Breast epithelium (tissue), 4 donors: ENCODE measurements at regions not wholly inside any gene's neighbourhood (a gene's known extent, or its start where the extent isn't known, plus 50 kb on each side); places are given as distances from the start of the nearest gene placed in this dataset.

ENCODE experiments used
- DNase-seq, 2 donors: peaks; one replicate each; pipeline ENCODE4 v3.0.0-alpha.2; 2019; ENCODE audit warnings: low spot score in 2 of 2
- H3K27ac ChIP-seq, 2 donors: fragments of 200-600 bp; sonication (generic) in 1 of 2; one replicate each; pipeline ENCODE4 v1.5.1; 2016 to 2019; ENCODE audit warnings: mild to moderate bottlenecking in 1 of 2
- H3K27me3 ChIP-seq, 2 donors: fragments of 200-600 bp; sonication (generic) in 1 of 2; one replicate each; pipeline versions ENCODE4 v1.5.1 to v1.6.0; 2017 to 2019; ENCODE audit warnings: control low read depth in 1 of 2, mild to moderate bottlenecking in 1 of 2
- H3K36me3 ChIP-seq: fragments of 200-600 bp; one replicate; pipeline ENCODE4 v1.5.1; 2019
- H3K4me1 ChIP-seq, 2 donors: fragments of 200-600 bp; sonication (generic); one replicate each; pipeline ENCODE4 v1.5.1; 2016 to 2019; ENCODE audit warnings: control low read depth in 1 of 2
- H3K4me3 ChIP-seq, 3 donors: fragments of 200-600 bp; sonication (generic); 1 replicate in 2 of 3; 2 replicates in 1 of 3; pipeline ENCODE4 v1.5.1; 2016 to 2019; ENCODE audit warnings: mild to moderate bottlenecking in 3 of 3, moderate library complexity in 2 of 3
- H3K9me3 ChIP-seq, 2 donors: fragments of 200-600 bp; sonication (generic) in 1 of 2; one replicate each; pipeline ENCODE4 v1.5.1; 2016 to 2019; ENCODE audit warnings: control low read depth in 1 of 2
- POLR2A ChIP-seq: fragments of 450-650 bp; IDR thresholded peaks from one replicate; pipeline ENCODE4 v1.6.1; 2016; ENCODE audit warnings: antibody characterized with exemption, mild to moderate bottlenecking, moderate library complexity
- POLR2AphosphoS5 ChIP-seq, 3 donors: sonication (generic); formaldehyde crosslinking; IDR thresholded peaks; one replicate each; pipeline ENCODE4 v1.6.1; 2017; ENCODE audit warnings: antibody characterized with exemption in 3 of 3
- intact Hi-C: fragments of 100-400 bp; cut with DNase I; formaldehyde crosslinking; loops from one replicate; pipeline ENCODE4 v1.15.1; 2023; ENCODE audit warnings: low total_unique reads
- TF ChIP-seq, protein P1 (sequence below), 3 donors: fragments of 450-650 bp; IDR thresholded peaks; one replicate each; pipeline ENCODE4 v1.5.1; 2016 to 2017; ENCODE audit warnings: antibody characterized with exemption in 3 of 3, mild to moderate bottlenecking in 3 of 3, moderate library complexity in 3 of 3

DNA sequence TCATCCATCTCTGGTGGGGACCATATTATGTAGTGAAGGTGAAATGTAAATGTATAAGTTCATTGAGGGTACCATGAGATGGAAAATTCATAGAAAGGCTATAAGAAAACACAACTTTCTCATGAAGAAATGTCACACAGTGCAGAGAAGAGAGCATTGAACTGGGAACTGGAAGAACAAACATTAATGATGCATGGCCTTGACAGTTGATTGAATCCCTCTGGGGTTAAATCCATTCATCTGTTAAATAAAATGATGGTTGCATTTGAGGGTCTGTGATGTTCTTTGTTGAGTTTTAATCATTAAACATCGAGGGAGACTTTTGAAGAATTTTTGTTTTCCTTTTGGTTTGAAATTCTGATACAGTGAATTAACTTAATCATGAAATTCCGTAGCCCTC is 1401.4 kb downstream of the FAM181B start:
- TF ChIP-seq, protein P1, sequence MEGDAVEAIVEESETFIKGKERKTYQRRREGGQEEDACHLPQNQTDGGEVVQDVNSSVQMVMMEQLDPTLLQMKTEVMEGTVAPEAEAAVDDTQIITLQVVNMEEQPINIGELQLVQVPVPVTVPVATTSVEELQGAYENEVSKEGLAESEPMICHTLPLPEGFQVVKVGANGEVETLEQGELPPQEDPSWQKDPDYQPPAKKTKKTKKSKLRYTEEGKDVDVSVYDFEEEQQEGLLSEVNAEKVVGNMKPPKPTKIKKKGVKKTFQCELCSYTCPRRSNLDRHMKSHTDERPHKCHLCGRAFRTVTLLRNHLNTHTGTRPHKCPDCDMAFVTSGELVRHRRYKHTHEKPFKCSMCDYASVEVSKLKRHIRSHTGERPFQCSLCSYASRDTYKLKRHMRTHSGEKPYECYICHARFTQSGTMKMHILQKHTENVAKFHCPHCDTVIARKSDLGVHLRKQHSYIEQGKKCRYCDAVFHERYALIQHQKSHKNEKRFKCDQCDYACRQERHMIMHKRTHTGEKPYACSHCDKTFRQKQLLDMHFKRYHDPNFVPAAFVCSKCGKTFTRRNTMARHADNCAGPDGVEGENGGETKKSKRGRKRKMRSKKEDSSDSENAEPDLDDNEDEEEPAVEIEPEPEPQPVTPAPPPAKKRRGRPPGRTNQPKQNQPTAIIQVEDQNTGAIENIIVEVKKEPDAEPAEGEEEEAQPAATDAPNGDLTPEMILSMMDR (IDR thresholded peaks at IDR 0.05) = no peak
- no peak for TF ChIP-seq POLR2A
- TF ChIP-seq POLR2AphosphoS5 (IDR thresholded peaks at IDR 0.05) = no peak
- Histone ChIP-seq H3K27ac (no peak overlapping the region), H3K36me3 (no peaks in the 10 kb centered on the region), H3K4me1 (no peaks in the 10 kb centered on the region), H3K9me3 (no peaks in the 10 kb centered on the region), H3K4me3 (no peak overlapping the region), H3K27me3 (no peaks in the 10 kb centered on the region)
- no peak for DNase-seq
- intact Hi-C loops = no loop called here

DNA sequence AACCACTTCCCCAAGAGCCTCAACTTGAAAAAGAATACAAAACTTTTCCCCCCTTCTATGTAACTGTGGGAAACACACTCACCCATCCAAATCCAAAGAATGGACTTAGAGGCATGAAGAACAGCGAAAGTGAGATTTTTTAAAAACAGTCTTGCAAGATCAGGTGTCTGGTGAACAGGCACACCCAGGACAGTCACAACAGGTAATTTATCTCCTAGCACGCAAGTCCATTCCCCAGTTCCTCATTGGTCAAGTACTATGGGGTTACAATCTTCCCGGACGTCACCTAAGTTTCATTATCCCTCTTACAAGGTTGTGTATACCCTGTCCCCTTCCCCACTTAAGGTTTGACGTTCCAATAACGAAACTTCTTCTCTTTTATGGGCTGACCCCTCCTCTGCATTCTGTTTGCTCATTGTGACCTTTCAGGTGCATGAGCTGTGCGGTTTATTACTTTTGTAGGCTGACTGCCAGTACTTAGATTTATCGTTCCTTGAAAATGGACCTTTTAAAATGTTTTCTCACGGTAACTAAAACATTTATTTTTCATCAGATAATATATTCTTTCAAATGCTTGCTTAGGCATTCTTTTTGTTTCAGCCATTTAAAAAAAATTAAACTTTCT is 1401.9 kb downstream of the FAM181B start:
- Histone ChIP-seq H3K4me3 (no peak overlapping the region), H3K4me1 (no peaks in the 10 kb centered on the region), H3K9me3 (no peaks in the 10 kb centered on the region), H3K27ac (no peak overlapping the region), H3K36me3 (no peaks in the 10 kb centered on the region), H3K27me3 (no peaks in the 10 kb centered on the region)
- no peak for DNase-seq
- intact Hi-C loops = no loop called here
- TF ChIP-seq POLR2AphosphoS5 (IDR thresholded peaks at IDR 0.05) (no peak), POLR2A (no peak)
- TF ChIP-seq, protein P1 (IDR thresholded peaks at IDR 0.05) = no peak

DNA sequence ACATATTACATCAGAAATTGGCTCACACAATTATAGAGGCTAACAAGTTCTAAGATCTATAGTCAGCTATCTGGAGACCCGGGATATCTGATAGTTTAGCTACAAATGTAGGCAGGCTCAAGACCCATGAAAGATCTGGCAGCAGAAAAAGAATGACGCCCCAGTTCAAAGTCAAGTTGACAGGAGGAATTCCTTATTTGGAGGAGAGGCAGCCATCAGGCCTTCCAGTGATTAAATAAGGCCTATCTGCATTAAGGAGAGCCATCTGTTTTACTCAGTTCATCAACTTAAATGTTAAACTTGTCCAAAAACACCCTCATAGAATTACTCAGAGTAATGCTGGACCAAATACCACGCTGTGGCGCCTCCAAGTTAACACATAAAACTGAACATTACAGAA is 1402.6 kb downstream of the FAM181B start:
- Histone ChIP-seq H3K4me1 (no peaks in the 10 kb centered on the region), H3K36me3 (no peaks in the 10 kb centered on the region), H3K27me3 (no peaks in the 10 kb centered on the region), H3K9me3 (no peaks in the 10 kb centered on the region), H3K27ac (no peak overlapping the region), H3K4me3 (no peak overlapping the region)
- intact Hi-C loops = no loop called here
- no peak for TF ChIP-seq POLR2AphosphoS5 (IDR thresholded peaks at IDR 0.05)
- DNase-seq = no peak

DNA sequence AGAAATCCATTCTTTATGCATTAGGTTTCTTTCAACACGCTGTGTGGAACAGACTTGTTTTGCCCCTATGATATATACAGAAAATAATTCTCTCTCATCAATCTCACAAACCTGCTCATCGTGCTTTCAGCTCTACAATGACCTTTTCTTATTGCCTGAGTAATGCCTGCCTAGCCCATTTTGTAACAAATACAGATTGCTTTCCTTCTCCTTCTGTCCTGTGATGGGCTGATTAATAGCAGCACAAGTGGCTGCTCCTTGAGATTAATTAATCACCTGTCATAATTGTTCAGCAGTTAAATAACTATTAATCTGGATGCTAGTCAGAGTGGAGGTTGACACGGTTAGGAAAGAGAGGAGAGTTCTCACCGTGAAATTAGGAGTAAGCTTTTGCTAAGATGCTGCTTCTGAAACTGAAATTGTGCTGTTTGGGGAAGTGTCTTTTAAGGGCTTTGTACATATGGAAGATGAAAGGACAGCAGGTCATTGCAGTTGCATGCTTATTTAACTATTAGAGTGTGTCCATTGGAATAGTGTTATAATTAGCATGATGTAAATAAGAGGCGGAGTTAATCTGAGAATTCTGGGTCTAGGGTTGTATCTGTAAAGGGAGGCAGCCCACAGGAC is 1430.5 kb downstream of the FAM181B start:
- intact Hi-C loops = no loop called here
- Histone ChIP-seq H3K9me3 (no peaks in the 10 kb centered on the region), H3K27ac (no peak overlapping the region), H3K36me3 (no peaks in the 10 kb centered on the region), H3K4me3 (no peak overlapping the region), H3K4me1 (no peaks in the 10 kb centered on the region), H3K27me3 (no peaks in the 10 kb centered on the region)
- TF ChIP-seq, protein P1 (IDR thresholded peaks at IDR 0.05) = no peak
- TF ChIP-seq POLR2AphosphoS5 (IDR thresholded peaks at IDR 0.05) (no peak), POLR2A (no peak)
- DNase-seq = no peak

DNA sequence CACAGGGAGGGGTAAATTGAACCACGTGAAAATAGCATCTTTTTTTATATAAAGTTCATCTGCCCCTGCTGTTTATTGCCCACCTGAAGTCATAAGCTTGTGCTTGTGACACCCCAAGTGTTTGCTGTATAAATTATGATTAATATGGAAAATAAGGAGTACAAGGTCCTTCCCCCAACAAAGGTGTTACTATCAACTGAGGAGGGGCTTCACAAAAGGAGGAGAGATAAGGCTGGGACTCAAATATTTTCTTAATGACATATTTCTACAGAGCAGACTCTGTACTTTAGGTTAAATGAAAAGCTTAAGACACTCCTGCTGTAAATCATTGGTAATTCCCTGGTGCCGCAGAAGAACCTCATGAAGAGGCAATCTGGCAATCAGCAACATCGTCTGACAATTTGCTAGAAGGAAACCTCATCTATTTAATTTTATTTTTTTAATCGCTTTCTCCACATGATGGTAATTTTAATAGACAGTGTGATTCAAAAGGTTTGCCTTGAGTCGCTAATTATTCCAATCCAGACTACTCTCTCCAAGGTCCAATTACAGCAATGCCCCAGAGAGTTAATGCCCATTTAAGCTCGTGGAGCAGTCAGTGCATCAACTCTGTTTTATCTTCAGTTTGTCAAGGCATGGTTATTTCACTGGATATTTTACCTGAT is 1432.4 kb downstream of the FAM181B start:
- DNase-seq = no peak
- no peaks in the 10 kb centered on the region for H3K9me3 ChIP-seq
- no peaks in the 10 kb centered on the region for H3K4me1 ChIP-seq
- no peaks in the 10 kb centered on the region for H3K36me3 ChIP-seq
- H3K4me3 ChIP-seq = no peak overlapping the region
- TF ChIP-seq POLR2A (no peak), POLR2AphosphoS5 (IDR thresholded peaks at IDR 0.05) (no peak)
- TF ChIP-seq, protein P1 (IDR thresholded peaks at IDR 0.05) = no peak
- H3K27me3 ChIP-seq = no peaks in the 10 kb centered on the region
- intact Hi-C loops = no loop called here
- H3K27ac ChIP-seq = no peak overlapping the region
